Breast epithelium (tissue), 3 donors: ENCODE measurements at regions not wholly inside any gene's neighbourhood (a gene's known extent, or its start where the extent isn't known, plus 50 kb on each side); places are given as distances from the start of the nearest gene placed in this dataset.

ENCODE experiments used
- CTCF ChIP-seq, 3 donors: fragments of 450-650 bp; IDR thresholded peaks; one replicate each; pipeline ENCODE4 v1.5.1; 2016 to 2017; ENCODE audit warnings: antibody characterized with exemption in 3 of 3, mild to moderate bottlenecking in 3 of 3, moderate library complexity in 3 of 3
- POLR2A ChIP-seq: fragments of 450-650 bp; IDR thresholded peaks from one replicate; pipeline ENCODE4 v1.6.1; 2016; ENCODE audit warnings: antibody characterized with exemption, mild to moderate bottlenecking, moderate library complexity

DNA sequence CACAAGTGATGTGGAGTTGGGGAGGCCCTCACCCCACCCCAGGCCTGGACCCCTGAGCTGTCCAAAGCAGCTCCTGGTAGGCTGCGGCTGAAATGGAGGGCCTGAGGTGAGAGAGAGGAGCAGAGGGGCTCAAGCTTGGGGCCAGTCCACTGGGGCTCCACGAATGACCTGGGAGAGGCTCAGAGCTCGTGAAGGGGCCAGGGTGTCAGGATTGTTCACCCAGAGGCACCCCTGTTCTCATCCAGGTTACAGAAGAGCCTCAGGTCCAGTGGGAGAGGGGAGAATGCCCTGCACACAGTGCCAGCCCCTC is 102.2 kb upstream of the RET start:
- no peak for TF ChIP-seq CTCF (IDR thresholded peaks at IDR 0.05)
- TF ChIP-seq POLR2A: no peak
